Fibroblast of lung (primary cell): ENCODE measurements at regions not wholly inside any gene's neighbourhood (a gene's known extent, or its start where the extent isn't known, plus 50 kb on each side); places are given as distances from the start of the nearest gene placed in this dataset.

Experiments used
- EZH2 ChIP-seq: IDR thresholded peaks from 2 replicates; pipeline ENCODE4 v1.5.1; 2012; ENCODE audit warnings: low read length, control low read depth, mild to moderate bottlenecking; ENCODE audit errors: missing control alignments
- TF ChIP-seq, protein P1 (sequence below), 2 donors: IDR thresholded peaks in 1 of 2; conservative IDR thresholded peaks in 1 of 2; 1 replicate in 1 of 2; 2 replicates in 1 of 2; pipeline ENCODE4 v1.5.1; 2011 to 2012; ENCODE audit warnings: low read length in 2 of 2, control low read depth in 1 of 2, inconsistent platforms in 1 of 2, low read depth in 1 of 2, mild to moderate bottlenecking in 1 of 2

DNA sequence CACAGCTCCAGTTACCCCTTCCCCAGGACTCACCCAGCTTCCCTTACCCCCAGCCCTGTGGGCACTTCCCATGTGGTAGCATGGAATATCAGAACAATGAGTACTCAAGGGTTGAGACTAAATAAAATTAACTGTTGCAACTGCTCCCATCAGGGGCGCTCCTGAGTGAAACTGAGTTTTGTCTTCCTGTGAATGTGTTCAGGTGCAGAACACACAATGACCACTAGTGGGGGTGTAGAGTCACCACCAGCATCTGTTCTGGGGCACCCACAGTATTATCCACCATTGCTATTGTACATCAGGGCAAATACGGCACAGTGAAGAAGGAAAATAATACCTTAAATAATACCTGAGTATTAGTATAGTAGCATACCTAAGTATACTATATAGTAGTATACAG is 689.7 kb downstream of the TBC1D22A start:
- TF ChIP-seq, protein P1, sequence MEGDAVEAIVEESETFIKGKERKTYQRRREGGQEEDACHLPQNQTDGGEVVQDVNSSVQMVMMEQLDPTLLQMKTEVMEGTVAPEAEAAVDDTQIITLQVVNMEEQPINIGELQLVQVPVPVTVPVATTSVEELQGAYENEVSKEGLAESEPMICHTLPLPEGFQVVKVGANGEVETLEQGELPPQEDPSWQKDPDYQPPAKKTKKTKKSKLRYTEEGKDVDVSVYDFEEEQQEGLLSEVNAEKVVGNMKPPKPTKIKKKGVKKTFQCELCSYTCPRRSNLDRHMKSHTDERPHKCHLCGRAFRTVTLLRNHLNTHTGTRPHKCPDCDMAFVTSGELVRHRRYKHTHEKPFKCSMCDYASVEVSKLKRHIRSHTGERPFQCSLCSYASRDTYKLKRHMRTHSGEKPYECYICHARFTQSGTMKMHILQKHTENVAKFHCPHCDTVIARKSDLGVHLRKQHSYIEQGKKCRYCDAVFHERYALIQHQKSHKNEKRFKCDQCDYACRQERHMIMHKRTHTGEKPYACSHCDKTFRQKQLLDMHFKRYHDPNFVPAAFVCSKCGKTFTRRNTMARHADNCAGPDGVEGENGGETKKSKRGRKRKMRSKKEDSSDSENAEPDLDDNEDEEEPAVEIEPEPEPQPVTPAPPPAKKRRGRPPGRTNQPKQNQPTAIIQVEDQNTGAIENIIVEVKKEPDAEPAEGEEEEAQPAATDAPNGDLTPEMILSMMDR (conservative IDR thresholded peaks at IDR 0.05 in 1 of 2, IDR thresholded peaks at IDR 0.05 in 1 of 2; ENCODE audit: low read depth in 1 of 2, low read length in 2 of 2), result peak in 1 of 2 donors; percentile 35
- no peak for TF ChIP-seq EZH2
